MM.1S (cell line): ENCODE measurements at regions not wholly inside any gene's neighbourhood (a gene's known extent, or its start where the extent isn't known, plus 50 kb on each side); places are given as distances from the start of the nearest gene placed in this dataset.

ENCODE experiments used
- DNase-seq: peaks from one replicate; pipeline ENCODE4 v3.0.0-alpha.2; 2015
- H2AFZ ChIP-seq: fragments of 300-600 bp; sonication (generic); 2 replicates; pipeline ENCODE4 v1.6.0; 2016; ENCODE audit warnings: antibody characterized with exemption, low read length
- H3F3A ChIP-seq: fragments of 300-600 bp; sonication (generic); 2 replicates; pipeline ENCODE4 v1.6.1; 2016; ENCODE audit warnings: mild to moderate bottlenecking, antibody characterized with exemption, low read length, moderate library complexity, mixed read lengths; ENCODE audit not compliant: insufficient read depth
- H3K27ac ChIP-seq: fragments of 300-600 bp; sonication (generic); 2 replicates; pipeline ENCODE4 v1.5.1; 2016; ENCODE audit warnings: mild to moderate bottlenecking, low read length
- H3K27me3 ChIP-seq: fragments of 300-600 bp; sonication (generic); replicated peaks from 2 replicates; pipeline ENCODE4 v1.6.0; 2016; ENCODE audit warnings: low read length; ENCODE audit not compliant: insufficient read depth
- H3K36me3 ChIP-seq: fragments of 300-600 bp; sonication (generic); replicated peaks from 2 replicates; pipeline ENCODE4 v1.6.1; 2016; ENCODE audit warnings: mild to moderate bottlenecking, low read length, mixed read lengths; ENCODE audit not compliant: insufficient read depth
- H3K4me1 ChIP-seq: fragments of 300-600 bp; sonication (generic); 2 replicates; pipeline ENCODE4 v1.6.1; 2016; ENCODE audit warnings: low read length, mixed read lengths
- H3K4me2 ChIP-seq: fragments of 300-600 bp; sonication (generic); 2 replicates; pipeline ENCODE4 v1.6.0; 2016; ENCODE audit warnings: low read depth, low read length
- H3K4me3 ChIP-seq: fragments of 300-600 bp; sonication (generic); 2 replicates; pipeline ENCODE4 v1.5.1; 2016; ENCODE audit warnings: low read length, mixed read lengths
- H3K79me2 ChIP-seq: fragments of 300-600 bp; sonication (generic); 2 replicates; pipeline ENCODE4 v1.6.1; 2016; ENCODE audit warnings: mixed run types, low read length, mixed read lengths
- H3K9ac ChIP-seq: fragments of 300-600 bp; sonication (generic); 2 replicates; pipeline ENCODE4 v1.6.1; 2016; ENCODE audit warnings: low read length, mixed read lengths
- H3K9me2 ChIP-seq: fragments of 300-600 bp; sonication (generic); replicated peaks from 2 replicates; pipeline ENCODE4 v1.6.1; 2016; ENCODE audit warnings: mild to moderate bottlenecking, low read length, mixed read lengths; ENCODE audit not compliant: insufficient read depth
- H3K9me3 ChIP-seq: fragments of 300-600 bp; sonication (generic); replicated peaks from 2 replicates; pipeline ENCODE4 v1.6.1; 2016; ENCODE audit warnings: mild to moderate bottlenecking, low read length, mixed read lengths; ENCODE audit not compliant: insufficient read depth
- H4K20me1 ChIP-seq: fragments of 300-600 bp; sonication (generic); 2 replicates; pipeline ENCODE4 v1.6.1; 2016; ENCODE audit warnings: mild to moderate bottlenecking, low read length, moderate library complexity, mixed read lengths; ENCODE audit not compliant: insufficient read depth
- CTCF ChIP-seq: fragments of 300-600 bp; sonication (generic); IDR thresholded peaks from 2 replicates; pipeline ENCODE4 v1.5.1; 2016; ENCODE audit warnings: antibody characterized with exemption, low read length, mixed read lengths
- EZH2 ChIP-seq: fragments of 300-600 bp; sonication (generic); optimal IDR thresholded peaks from 2 replicates; pipeline ENCODE3; 2017; ENCODE audit warnings: low read depth, mild to moderate bottlenecking, antibody characterized with exemption, low read length, mixed read lengths
- EZH2phosphoT487 ChIP-seq: fragments of 300-600 bp; sonication (generic); IDR thresholded peaks from 2 replicates; pipeline ENCODE4 v1.6.1; 2018; ENCODE audit warnings: antibody characterized with exemption, low read length

- Histone ChIP-seq H3K4me2 (no peak overlapping the region), H3K36me3 (no peaks in the 10 kb centered on the region), H3K27me3 (no peaks in the 10 kb centered on the region), H3K4me3 (no peak overlapping the region), H3K9ac (no peak overlapping the region), H2AFZ (no peak overlapping the region), H4K20me1 (no peaks in the 10 kb centered on the region), H3K27ac (no peak overlapping the region), H3K9me2 (no peaks in the 10 kb centered on the region), H3F3A (no peaks in the 10 kb centered on the region), H3K79me2 (no peaks in the 10 kb centered on the region), H3K9me3 (no peaks in the 10 kb centered on the region), H3K4me1 (no peaks in the 10 kb centered on the region)
- no peak for DNase-seq
- TF ChIP-seq CTCF (no peak), EZH2 (no peak), EZH2phosphoT487 (no peak)
These were observed 170.4 kb downstream of the IRX5 start for GRCh38 chr16:55101026-55101425.

- H3K36me3 ChIP-seq, result no peaks in the 10 kb centered on the region
- no peaks in the 10 kb centered on the region for H3K9me3 ChIP-seq
- H3K79me2 ChIP-seq, result no peaks in the 10 kb centered on the region
- no peak overlapping the region for H3K27ac ChIP-seq
- H2AFZ ChIP-seq, result no peak overlapping the region
- H3K4me1 ChIP-seq, result no peaks in the 10 kb centered on the region
- no peaks in the 10 kb centered on the region for H3F3A ChIP-seq
- no peaks in the 10 kb centered on the region for H4K20me1 ChIP-seq
- H3K9me2 ChIP-seq, result no peaks in the 10 kb centered on the region
- H3K9ac ChIP-seq, result no peak overlapping the region
- no peaks in the 10 kb centered on the region for H3K27me3 ChIP-seq
- TF ChIP-seq EZH2phosphoT487 (no peak), CTCF (no peak), EZH2 (no peak)
- DNase-seq, result no peak
- no peak overlapping the region for H3K4me2 ChIP-seq
- H3K4me3 ChIP-seq, result no peak overlapping the region
These were observed 171.4 kb downstream of the IRX5 start for GRCh38 chr16:55102077-55102476.

GRCh38 chr16:55102531-55102930, 171.9 kb downstream of the IRX5 start:
- Histone ChIP-seq H3K9me2 (no peaks in the 10 kb centered on the region), H4K20me1 (no peaks in the 10 kb centered on the region), H3K27ac (no peak overlapping the region), H3K9ac (no peak overlapping the region), H3K27me3 (no peaks in the 10 kb centered on the region), H3K9me3 (no peaks in the 10 kb centered on the region), H3K36me3 (no peaks in the 10 kb centered on the region), H3F3A (no peaks in the 10 kb centered on the region), H3K4me1 (no peaks in the 10 kb centered on the region), H3K4me2 (no peak overlapping the region), H3K4me3 (no peak overlapping the region), H3K79me2 (no peaks in the 10 kb centered on the region), H2AFZ (no peak overlapping the region)
- no peak for DNase-seq
- TF ChIP-seq EZH2, result no peak
- no peak for TF ChIP-seq CTCF
- no peak for TF ChIP-seq EZH2phosphoT487

- Histone ChIP-seq H3K36me3 (no peaks in the 10 kb centered on the region), H3K27me3 (no peaks in the 10 kb centered on the region), H2AFZ (no peak overlapping the region), H3F3A (no peaks in the 10 kb centered on the region), H3K9ac (no peak overlapping the region), H4K20me1 (no peaks in the 10 kb centered on the region), H3K4me1 (no peaks in the 10 kb centered on the region), H3K27ac (no peak overlapping the region), H3K9me2 (no peaks in the 10 kb centered on the region), H3K4me2 (no peak overlapping the region), H3K4me3 (no peak overlapping the region), H3K9me3 (no peaks in the 10 kb centered on the region), H3K79me2 (no peaks in the 10 kb centered on the region)
- DNase-seq, result no peak
- TF ChIP-seq EZH2phosphoT487, result no peak
- no peak for TF ChIP-seq EZH2
- no peak for TF ChIP-seq CTCF
These were observed 177.2 kb downstream of the IRX5 start for GRCh38 chr16:55107851-55108250.
